ENCODE measurements at regions not wholly inside any gene's neighbourhood (a gene's known extent, or its start where the extent isn't known, plus 50 kb on each side); places are given as distances from the start of the nearest gene placed in this dataset.

- H3K27ac ChIP-seq, result no peak overlapping the region
- DNase-seq, result no peak
Measured at GRCh38 chr13:53240401-53241025, 211.9 kb downstream of the OLFM4 start.

GRCh38 chr13:53241891-53242348 is 213.3 kb downstream of the OLFM4 start:
- 57 to 65% methylated on average over 3 to 5 of the region's 5 CpGs for WGBS, 2 donors
- DNase-seq, result no peak

More at GRCh38 chr13:53240401-53241025, 211.9 kb downstream of the OLFM4 start:
- H3K36me3 ChIP-seq, result no peaks in the 10 kb centered on the region
- H3K4me1 ChIP-seq, result no peaks in the 10 kb centered on the region
- H3K9me3 ChIP-seq, result no peaks in the 10 kb centered on the region
- ATAC-seq (ENCODE audit: low FRiP score in 2 of 2), result no peak
- 60 to 67% methylated on average over 14 of the region's 14 CpGs for WGBS, 2 donors
- TF ChIP-seq CTCF (IDR thresholded peaks at IDR 0.05), result no peak
- TF ChIP-seq EP300 (IDR thresholded peaks at IDR 0.05), result no peak
- TF ChIP-seq POLR2A (IDR thresholded peaks at IDR 0.05), result no peak
- TF ChIP-seq POLR2AphosphoS5 (IDR thresholded peaks at IDR 0.05), result no peak
- no peak overlapping the region for H3K4me3 ChIP-seq
- no peaks in the 10 kb centered on the region for H3K27me3 ChIP-seq

GRCh38 chr13:53249236-53249635 is 220.6 kb downstream of the OLFM4 start:
- Histone ChIP-seq H3K27ac (no peak overlapping the region), H3K4me1 (no peaks in the 10 kb centered on the region), H3K4me3 (no peak overlapping the region), H3K9me3 (no peaks in the 10 kb centered on the region), H3K27me3 (no peaks in the 10 kb centered on the region), H3K36me3 (no peaks in the 10 kb centered on the region)
- TF ChIP-seq CTCF (IDR thresholded peaks at IDR 0.05), result no peak
- WGBS, 2 donors, result 33 to 58% methylated on average over 1 of the region's 1 CpG
- DNase-seq, result no peak
- ATAC-seq (ENCODE audit: low FRiP score in 2 of 2), result no peak

More at GRCh38 chr13:53241891-53242348, 213.3 kb downstream of the OLFM4 start:
- Histone ChIP-seq H3K4me3 (no peak overlapping the region), H3K36me3 (no peaks in the 10 kb centered on the region), H3K9me3 (no peaks in the 10 kb centered on the region), H3K4me1 (no peaks in the 10 kb centered on the region), H3K27ac (no peak overlapping the region), H3K27me3 (no peaks in the 10 kb centered on the region)
- no peak for ATAC-seq (ENCODE audit: low FRiP score in 2 of 2)
- no peak for TF ChIP-seq EP300 (IDR thresholded peaks at IDR 0.05)
- no peak for TF ChIP-seq CTCF (IDR thresholded peaks at IDR 0.05)
- no peak for TF ChIP-seq POLR2AphosphoS5 (IDR thresholded peaks at IDR 0.05)
- TF ChIP-seq POLR2A (IDR thresholded peaks at IDR 0.05), result no peak

DNA sequence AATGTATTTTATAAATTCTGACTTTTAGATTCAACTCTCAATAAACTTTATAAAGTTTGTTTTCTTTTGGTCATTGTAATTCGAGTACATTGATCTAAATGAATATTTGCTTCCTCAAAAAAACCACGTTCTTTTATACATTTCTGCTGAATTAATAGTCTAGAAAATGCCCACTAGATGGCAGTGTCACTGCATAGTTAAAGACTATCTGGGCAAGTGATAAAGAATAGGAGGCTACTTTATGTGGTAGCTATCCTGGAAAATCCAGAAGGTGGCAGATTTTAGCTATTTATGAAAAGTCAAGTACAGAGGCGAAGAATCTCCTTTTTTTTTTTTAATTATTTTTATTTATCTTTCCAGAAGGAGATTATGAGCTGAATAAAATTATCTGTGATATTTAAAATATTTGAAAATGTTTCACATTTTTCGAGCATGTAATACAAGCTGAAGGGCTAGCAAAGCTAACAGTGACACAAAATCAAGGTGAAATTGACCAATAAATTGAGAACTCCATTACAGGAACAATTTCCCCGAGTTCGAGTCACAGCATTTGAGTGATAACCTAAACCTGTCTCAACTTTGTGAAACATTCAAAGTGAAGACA is 221.8 kb downstream of the OLFM4 start:
- DNase-seq (no peak), ATAC-seq (ENCODE audit: low FRiP score in 2 of 2) (peak in 1 of 2 donors; percentile 87)
- H3K27me3 ChIP-seq, result no peaks in the 10 kb centered on the region
- 24 to 26% methylated on average over 6 of the region's 6 CpGs for WGBS, 2 donors
- no peak overlapping the region for H3K27ac ChIP-seq
- TF ChIP-seq EP300 (IDR thresholded peaks at IDR 0.05) (no peak), CTCF (IDR thresholded peaks at IDR 0.05) (peak in 5 of 6 experiments; percentile 32 to 66 (median 51))
- no peak overlapping the region for H3K4me3 ChIP-seq
- H3K36me3 ChIP-seq, result no peaks in the 10 kb centered on the region
- H3K4me1 ChIP-seq, result no peaks in the 10 kb centered on the region
- H3K9me3 ChIP-seq, result no peaks in the 10 kb centered on the region

DNA sequence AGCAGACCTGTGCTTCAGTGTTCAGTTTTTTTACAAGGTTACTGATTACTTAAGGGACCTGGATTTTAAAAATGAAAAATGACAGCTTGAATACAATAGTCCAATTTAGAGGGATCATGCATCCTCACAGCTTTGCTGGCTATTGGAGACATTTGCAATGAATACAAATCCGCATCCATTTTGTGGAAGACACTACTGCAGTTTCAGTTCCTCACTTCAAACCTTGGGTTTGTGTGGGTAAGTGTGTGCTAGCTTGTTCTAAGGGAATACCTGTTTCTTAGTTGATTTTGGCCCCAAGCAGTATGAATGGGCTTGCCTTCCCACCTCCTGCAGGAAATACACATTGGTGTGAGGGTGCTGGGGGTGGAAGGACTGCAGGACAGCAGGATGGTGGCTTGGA is 222.4 kb downstream of the OLFM4 start:
- 58 to 83% methylated on average over 1 of the region's 1 CpG for WGBS, 2 donors
- TF ChIP-seq POLR2AphosphoS5 (IDR thresholded peaks at IDR 0.05) (no peak), EP300 (IDR thresholded peaks at IDR 0.05) (no peak), CTCF (IDR thresholded peaks at IDR 0.05) (no peak)
- no peak for ATAC-seq (ENCODE audit: low FRiP score in 2 of 2)

More for the DNA sequence above, 222.4 kb downstream of the OLFM4 start:
- Histone ChIP-seq H3K27ac (no peak overlapping the region), H3K36me3 (no peaks in the 10 kb centered on the region), H3K9me3 (no peaks in the 10 kb centered on the region), H3K4me1 (no peaks in the 10 kb centered on the region), H3K27me3 (no peaks in the 10 kb centered on the region), H3K4me3 (no peak overlapping the region)
- no peak for DNase-seq

All from upper lobe of left lung (tissue), 6 donors.